ENCODE measurements at regions not wholly inside any gene's neighbourhood (a gene's known extent, or its start where the extent isn't known, plus 50 kb on each side); places are given as distances from the start of the nearest gene placed in this dataset.

- H3K9me3 ChIP-seq: no peaks in the 10 kb centered on the region
- TF ChIP-seq CTCF (IDR thresholded peaks at IDR 0.05) (no peak), POLR2A (IDR thresholded peaks at IDR 0.05) (no peak), POLR2AphosphoS5 (IDR thresholded peaks at IDR 0.05) (no peak)
- WGBS: 37% methylated on average over 13 of the region's 16 CpGs
- no peak overlapping the region for H3K27ac ChIP-seq
- peaks cover 6% of the 10 kb centered on the region for H3K4me1 ChIP-seq
- peaks cover 26% of the 10 kb centered on the region for H3K27me3 ChIP-seq
- DNase-seq (ENCODE audit: low spot score in 2 of 2): no peak
- H3K4me3 ChIP-seq: no peak overlapping the region
- H3K36me3 ChIP-seq: no peaks in the 10 kb centered on the region
These were observed 307.0 kb downstream of the ZNF536 start for GRCh38 chr19:30679153-30679702.

- peaks cover 30% of the 10 kb centered on the region for H3K27me3 ChIP-seq
- 88% methylated on average over 10 of the region's 10 CpGs for WGBS
These were observed 306.0 kb downstream of the ZNF536 start for GRCh38 chr19:30678168-30678567.

GRCh38 chr19:30677702-30678101 is 305.5 kb downstream of the ZNF536 start:
- Histone ChIP-seq H3K4me1 (peaks cover 3% of the 10 kb centered on the region), H3K9me3 (no peaks in the 10 kb centered on the region), H3K4me3 (no peak overlapping the region), H3K27ac (no peak overlapping the region), H3K36me3 (no peaks in the 10 kb centered on the region), H3K27me3 (peaks cover 35% of the 10 kb centered on the region)
- TF ChIP-seq CTCF (IDR thresholded peaks at IDR 0.05): no peak
- no peak for DNase-seq (ENCODE audit: low spot score in 2 of 2)
- 88% methylated on average over 6 of the region's 6 CpGs for WGBS

More at GRCh38 chr19:30678168-30678567, 306.0 kb downstream of the ZNF536 start:
- Histone ChIP-seq H3K4me1 (peaks cover 5% of the 10 kb centered on the region), H3K4me3 (no peak overlapping the region), H3K27ac (no peak overlapping the region), H3K36me3 (no peaks in the 10 kb centered on the region), H3K9me3 (no peaks in the 10 kb centered on the region)
- no peak for DNase-seq (ENCODE audit: low spot score in 2 of 2)
- TF ChIP-seq POLR2A (IDR thresholded peaks at IDR 0.05) (no peak), CTCF (IDR thresholded peaks at IDR 0.05) (no peak), EP300 (IDR thresholded peaks at IDR 0.05) (no peak), POLR2AphosphoS5 (IDR thresholded peaks at IDR 0.05) (no peak)

- H3K27ac ChIP-seq: no peak overlapping the region
- no peak for DNase-seq (ENCODE audit: low spot score in 2 of 2)
- H3K9me3 ChIP-seq: no peaks in the 10 kb centered on the region
These were observed 305.0 kb downstream of the ZNF536 start for GRCh38 chr19:30676990-30677679.

More at GRCh38 chr19:30676990-30677679, 305.0 kb downstream of the ZNF536 start:
- 72% methylated on average over 8 of the region's 8 CpGs for WGBS
- Histone ChIP-seq H3K36me3 (no peaks in the 10 kb centered on the region), H3K4me1 (no peaks in the 10 kb centered on the region), H3K4me3 (no peak overlapping the region), H3K27me3 (peaks cover 33% of the 10 kb centered on the region)
- TF ChIP-seq POLR2AphosphoS5 (IDR thresholded peaks at IDR 0.05) (no peak), CTCF (IDR thresholded peaks at IDR 0.05) (no peak), EP300 (IDR thresholded peaks at IDR 0.05) (no peak), POLR2A (IDR thresholded peaks at IDR 0.05) (no peak)
